ENCODE measurements at regions not wholly inside any gene's neighbourhood (a gene's known extent, or its start where the extent isn't known, plus 50 kb on each side); places are given as distances from the start of the nearest gene placed in this dataset.

DNA sequence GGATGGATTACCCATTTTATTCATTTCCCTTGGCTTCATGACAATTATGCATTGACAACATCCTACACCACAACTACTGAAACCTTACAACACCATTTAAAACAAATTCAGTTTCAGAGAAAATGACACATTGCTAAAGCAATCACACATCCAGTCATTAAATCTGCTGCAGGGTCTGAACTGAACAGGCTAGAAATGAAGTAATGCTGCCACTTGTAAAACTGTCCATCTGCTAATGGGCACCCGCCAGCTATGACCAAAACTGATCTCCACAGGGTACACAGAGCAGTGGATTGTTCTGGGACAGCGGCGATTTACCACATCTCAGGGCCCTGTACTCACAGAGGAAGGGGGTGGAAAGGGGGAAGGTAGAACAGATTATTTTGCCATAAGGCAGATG lies 172.9 kb upstream of the FBXL4 start:
- no peak overlapping the region for H3K4me3 ChIP-seq

DNA sequence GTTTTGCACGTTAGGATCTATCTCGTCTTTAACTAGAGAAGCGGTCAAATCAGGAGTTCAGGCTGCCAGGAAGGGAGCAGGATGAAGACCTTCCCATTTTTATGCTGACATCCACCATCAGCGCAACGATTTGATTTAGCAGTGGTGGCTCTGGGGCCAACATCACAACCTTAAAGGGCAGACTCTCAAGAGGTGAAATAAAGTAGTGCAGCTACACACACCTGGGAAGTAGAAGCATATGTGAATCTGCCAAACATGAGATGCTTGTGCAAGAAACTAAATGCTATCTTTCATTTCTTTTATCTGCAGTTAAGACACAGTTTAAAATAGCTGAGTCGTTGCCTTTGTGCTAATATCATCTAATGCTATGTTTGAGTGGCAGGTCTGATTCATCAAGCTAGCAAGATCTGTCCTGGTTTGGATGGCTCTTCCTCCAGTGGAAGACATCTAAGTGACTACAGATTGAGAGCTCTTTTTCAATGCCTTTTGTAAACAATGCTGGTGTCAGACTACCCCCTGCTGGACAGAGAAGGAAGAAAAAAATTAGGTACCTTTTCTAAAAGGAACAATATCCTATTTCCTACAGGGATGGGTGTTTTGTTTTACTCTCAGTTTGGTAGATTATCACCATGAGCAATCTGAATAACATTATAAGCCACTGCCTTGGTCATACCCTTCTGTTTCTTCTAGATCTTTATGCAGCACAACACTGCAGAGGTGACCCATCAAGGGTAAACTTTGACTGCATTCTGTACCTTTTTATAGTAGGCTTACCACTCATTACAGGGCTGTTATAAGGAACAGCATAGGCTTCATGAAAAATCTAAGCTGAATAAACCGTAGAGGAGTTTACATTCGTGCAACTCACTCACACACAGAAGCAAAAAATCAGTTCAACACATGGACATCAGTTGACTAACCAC lies 171.6 kb upstream of the FBXL4 start:
- ATAC-seq (ENCODE audit: insufficient number of reproducible peaks, low FRiP score, low read depth) (no peak), DNase-seq (ENCODE audit: low spot score) (no peak)
- Histone ChIP-seq H3K27ac (no peak overlapping the region), H3K36me3 (no peaks in the 10 kb centered on the region), H3K9me3 (no peaks in the 10 kb centered on the region), H3K27me3 (replicated peaks; ENCODE audit: insufficient read depth) (no peaks in the 10 kb centered on the region), H3K4me1 (ENCODE audit: control insufficient read depth in 1 of 2, low read depth in 2 of 2) (no peaks in the 10 kb centered on the region), H3K4me3 (no peak overlapping the region)
- TF ChIP-seq, protein P1, sequence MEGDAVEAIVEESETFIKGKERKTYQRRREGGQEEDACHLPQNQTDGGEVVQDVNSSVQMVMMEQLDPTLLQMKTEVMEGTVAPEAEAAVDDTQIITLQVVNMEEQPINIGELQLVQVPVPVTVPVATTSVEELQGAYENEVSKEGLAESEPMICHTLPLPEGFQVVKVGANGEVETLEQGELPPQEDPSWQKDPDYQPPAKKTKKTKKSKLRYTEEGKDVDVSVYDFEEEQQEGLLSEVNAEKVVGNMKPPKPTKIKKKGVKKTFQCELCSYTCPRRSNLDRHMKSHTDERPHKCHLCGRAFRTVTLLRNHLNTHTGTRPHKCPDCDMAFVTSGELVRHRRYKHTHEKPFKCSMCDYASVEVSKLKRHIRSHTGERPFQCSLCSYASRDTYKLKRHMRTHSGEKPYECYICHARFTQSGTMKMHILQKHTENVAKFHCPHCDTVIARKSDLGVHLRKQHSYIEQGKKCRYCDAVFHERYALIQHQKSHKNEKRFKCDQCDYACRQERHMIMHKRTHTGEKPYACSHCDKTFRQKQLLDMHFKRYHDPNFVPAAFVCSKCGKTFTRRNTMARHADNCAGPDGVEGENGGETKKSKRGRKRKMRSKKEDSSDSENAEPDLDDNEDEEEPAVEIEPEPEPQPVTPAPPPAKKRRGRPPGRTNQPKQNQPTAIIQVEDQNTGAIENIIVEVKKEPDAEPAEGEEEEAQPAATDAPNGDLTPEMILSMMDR (IDR thresholded peaks at IDR 0.05): peak; percentile 72

More for the DNA sequence above, 172.9 kb upstream of the FBXL4 start:
- DNase-seq (ENCODE audit: low spot score): no peak
- Histone ChIP-seq H3K4me1 (ENCODE audit: control insufficient read depth in 1 of 2, low read depth in 2 of 2) (no peaks in the 10 kb centered on the region), H3K27me3 (replicated peaks; ENCODE audit: insufficient read depth) (no peaks in the 10 kb centered on the region), H3K9me3 (no peaks in the 10 kb centered on the region), H3K27ac (no peak overlapping the region), H3K36me3 (no peaks in the 10 kb centered on the region)
- no peak for ATAC-seq (ENCODE audit: insufficient number of reproducible peaks, low FRiP score, low read depth)
- TF ChIP-seq, protein P1 (IDR thresholded peaks at IDR 0.05): no peak

DNA sequence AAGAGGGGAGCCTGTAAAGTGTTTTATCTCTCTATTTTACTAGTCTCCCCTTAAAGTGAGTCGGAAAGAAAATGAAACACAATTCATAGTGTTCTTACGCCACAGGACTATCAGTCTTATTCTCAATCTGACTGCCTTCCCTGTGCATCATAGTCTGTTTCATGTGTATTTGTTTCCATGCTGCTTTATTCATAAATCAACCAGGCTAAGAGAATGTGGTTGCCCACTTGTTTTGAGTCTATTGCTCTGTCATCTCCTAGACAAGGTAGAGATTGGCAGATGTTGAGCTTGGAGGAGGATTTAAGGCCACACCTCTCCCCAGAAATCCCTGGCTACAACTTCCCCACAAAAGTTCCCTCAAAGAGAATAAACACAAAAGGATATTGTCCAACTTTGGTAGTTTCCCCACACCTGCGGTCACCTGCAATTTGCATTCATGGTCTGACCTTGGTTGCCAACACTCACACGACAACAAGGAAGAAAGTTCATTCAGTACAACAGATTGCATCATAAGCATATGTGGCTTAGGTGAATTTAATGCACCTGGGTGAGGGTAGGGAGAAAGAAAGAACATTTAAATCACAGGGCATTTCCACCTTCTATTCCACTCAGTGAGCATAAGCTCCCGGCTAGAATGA lies 167.1 kb upstream of the FBXL4 start:
- no peaks in the 10 kb centered on the region for H3K4me1 ChIP-seq (ENCODE audit: control insufficient read depth in 1 of 2, low read depth in 2 of 2)
- no peak for DNase-seq (ENCODE audit: low spot score)
- no peaks in the 10 kb centered on the region for H3K27me3 ChIP-seq (replicated peaks; ENCODE audit: insufficient read depth)
- TF ChIP-seq, protein P1 (IDR thresholded peaks at IDR 0.05): no peak
- no peak for ATAC-seq (ENCODE audit: insufficient number of reproducible peaks, low FRiP score, low read depth)
- H3K27ac ChIP-seq: no peak overlapping the region
- no peaks in the 10 kb centered on the region for H3K36me3 ChIP-seq
- no peaks in the 10 kb centered on the region for H3K9me3 ChIP-seq
- no peak overlapping the region for H3K4me3 ChIP-seq

DNA sequence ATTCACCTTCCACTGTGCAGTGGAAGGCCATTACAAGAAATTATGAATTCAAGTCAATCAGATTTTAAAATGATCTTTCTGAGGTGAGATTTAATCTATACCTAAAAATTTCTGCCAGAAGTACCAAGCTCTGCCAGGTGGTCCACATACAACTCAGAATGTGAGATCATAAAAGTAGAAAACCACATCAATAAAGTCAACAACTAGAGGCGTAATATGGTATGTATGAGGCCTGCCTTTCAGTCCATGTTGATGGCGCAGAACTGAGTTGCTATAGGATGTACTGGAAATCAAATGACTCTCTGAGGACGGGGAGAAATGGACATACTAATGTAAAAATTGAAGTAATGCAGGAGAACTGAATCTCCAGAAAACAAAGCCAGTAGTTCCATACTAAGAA lies 163.8 kb upstream of the FBXL4 start:
- no peak overlapping the region for H3K4me3 ChIP-seq
- DNase-seq (ENCODE audit: low spot score): no peak
- TF ChIP-seq, protein P1 (IDR thresholded peaks at IDR 0.05): no peak
- no peaks in the 10 kb centered on the region for H3K4me1 ChIP-seq (ENCODE audit: control insufficient read depth in 1 of 2, low read depth in 2 of 2)
- no peaks in the 10 kb centered on the region for H3K9me3 ChIP-seq
- ATAC-seq (ENCODE audit: insufficient number of reproducible peaks, low FRiP score, low read depth): no peak
- no peaks in the 10 kb centered on the region for H3K36me3 ChIP-seq
- H3K27ac ChIP-seq: no peak overlapping the region
- H3K27me3 ChIP-seq (replicated peaks; ENCODE audit: insufficient read depth): no peaks in the 10 kb centered on the region

DNA sequence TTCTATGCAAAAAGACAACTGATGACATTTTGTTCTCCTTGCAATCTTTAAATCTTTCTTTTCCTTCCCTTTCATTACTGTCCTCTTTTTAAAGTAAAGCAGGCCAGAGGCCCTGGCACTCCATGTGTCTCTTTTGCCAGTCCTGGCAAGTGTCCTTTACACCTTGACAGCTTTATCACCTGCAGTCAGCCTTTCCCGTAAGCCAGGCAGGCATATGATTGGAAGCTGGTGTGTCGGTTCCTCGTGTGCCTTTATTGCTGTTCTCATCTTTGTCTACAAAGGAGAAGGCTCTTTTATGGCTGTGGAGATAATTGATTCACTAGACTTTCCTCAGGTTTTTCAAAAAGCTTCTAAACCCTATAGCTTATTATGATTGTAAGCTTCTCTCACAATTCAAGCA lies 162.3 kb upstream of the FBXL4 start:
- Histone ChIP-seq H3K4me1 (ENCODE audit: control insufficient read depth in 1 of 2, low read depth in 2 of 2) (no peaks in the 10 kb centered on the region), H3K9me3 (no peaks in the 10 kb centered on the region), H3K27me3 (replicated peaks; ENCODE audit: insufficient read depth) (no peaks in the 10 kb centered on the region), H3K36me3 (no peaks in the 10 kb centered on the region), H3K4me3 (no peak overlapping the region), H3K27ac (no peak overlapping the region)
- DNase-seq (ENCODE audit: low spot score) (no peak), ATAC-seq (ENCODE audit: insufficient number of reproducible peaks, low FRiP score, low read depth) (no peak)
- TF ChIP-seq, protein P1 (IDR thresholded peaks at IDR 0.05): no peak

Measured in thoracic aorta (tissue), 2 donors.